BJ (cell line): ENCODE measurements at regions not wholly inside any gene's neighbourhood (a gene's known extent, or its start where the extent isn't known, plus 50 kb on each side); places are given as distances from the start of the nearest gene placed in this dataset.

Source experiments
- CTCF ChIA-PET: fragments of 350-600 bp; formaldehyde crosslinking; extraction: SDS; loops from one replicate; lab custom pipeline; 2021; ENCODE audit warnings: antibody characterized with exemption, inconsistent platforms; lab: Yijun Ruan, JAX
- POLR2A ChIA-PET: fragments of 300-600 bp; sonication (Branson Sonifier 250); formaldehyde crosslinking; extraction: SDS; loops from one replicate; lab custom pipeline; 2021; ENCODE audit warnings: antibody characterized with exemption; lab: Charles Lee
- DNase-seq: peaks from one replicate; pipeline ENCODE4 v3.0.0-alpha.2; 2011; ENCODE audit warnings: low read depth
- H3K27me3 ChIP-seq: 2 replicates; pipeline ENCODE4 v1.6.0; 2011; ENCODE audit warnings: low read length; ENCODE audit not compliant: control insufficient read depth, insufficient read depth
- H3K36me3 ChIP-seq: 2 replicates; pipeline ENCODE4 v1.5.1; 2011; ENCODE audit warnings: low read length; ENCODE audit not compliant: control insufficient read depth, insufficient read depth
- H3K4me3 ChIP-seq: 2 replicates; pipeline ENCODE4 v1.5.1; 2011; ENCODE audit warnings: low read depth, mild to moderate bottlenecking, control low read depth, low read length
- TF ChIP-seq, protein P1 (sequence below): IDR thresholded peaks from 2 replicates; pipeline ENCODE4 v1.5.1; 2011; ENCODE audit warnings: low read depth, mild to moderate bottlenecking, control low read depth, inconsistent platforms, low read length, moderate library complexity; ENCODE audit not compliant: insufficient read depth

DNA sequence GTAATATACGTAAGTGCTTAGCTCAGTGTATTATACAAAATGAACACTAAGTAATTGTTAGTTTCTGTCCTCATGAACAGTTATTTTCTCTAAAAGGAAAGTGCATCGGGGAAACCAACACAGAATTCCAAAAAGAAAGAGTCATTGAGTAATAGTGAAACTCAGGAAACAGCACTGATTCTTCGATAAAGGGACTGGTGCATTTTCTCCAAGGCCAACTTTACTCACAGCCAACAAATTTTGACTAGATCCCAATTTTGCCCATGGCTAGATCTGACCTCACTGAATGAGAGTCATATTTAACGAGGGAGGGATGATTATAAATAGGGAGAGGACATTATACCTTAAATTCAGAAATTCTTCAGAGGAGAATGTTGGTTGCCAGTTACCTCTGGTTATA, 390.9 kb upstream of the NRSN1 start:
- no peaks in the 10 kb centered on the region for H3K36me3 ChIP-seq
- H3K4me3 ChIP-seq: no peak overlapping the region
- no peak for DNase-seq
- TF ChIP-seq, protein P1, sequence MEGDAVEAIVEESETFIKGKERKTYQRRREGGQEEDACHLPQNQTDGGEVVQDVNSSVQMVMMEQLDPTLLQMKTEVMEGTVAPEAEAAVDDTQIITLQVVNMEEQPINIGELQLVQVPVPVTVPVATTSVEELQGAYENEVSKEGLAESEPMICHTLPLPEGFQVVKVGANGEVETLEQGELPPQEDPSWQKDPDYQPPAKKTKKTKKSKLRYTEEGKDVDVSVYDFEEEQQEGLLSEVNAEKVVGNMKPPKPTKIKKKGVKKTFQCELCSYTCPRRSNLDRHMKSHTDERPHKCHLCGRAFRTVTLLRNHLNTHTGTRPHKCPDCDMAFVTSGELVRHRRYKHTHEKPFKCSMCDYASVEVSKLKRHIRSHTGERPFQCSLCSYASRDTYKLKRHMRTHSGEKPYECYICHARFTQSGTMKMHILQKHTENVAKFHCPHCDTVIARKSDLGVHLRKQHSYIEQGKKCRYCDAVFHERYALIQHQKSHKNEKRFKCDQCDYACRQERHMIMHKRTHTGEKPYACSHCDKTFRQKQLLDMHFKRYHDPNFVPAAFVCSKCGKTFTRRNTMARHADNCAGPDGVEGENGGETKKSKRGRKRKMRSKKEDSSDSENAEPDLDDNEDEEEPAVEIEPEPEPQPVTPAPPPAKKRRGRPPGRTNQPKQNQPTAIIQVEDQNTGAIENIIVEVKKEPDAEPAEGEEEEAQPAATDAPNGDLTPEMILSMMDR: no peak
- no peaks in the 10 kb centered on the region for H3K27me3 ChIP-seq
- ChIA-PET POLR2A (no interaction called here), CTCF (interaction anchor here (0.7 kb wide), 1 partner anchor 310 kb away, joined by 3 read pairs; no protein-coding TSS in a partner anchor)

DNA sequence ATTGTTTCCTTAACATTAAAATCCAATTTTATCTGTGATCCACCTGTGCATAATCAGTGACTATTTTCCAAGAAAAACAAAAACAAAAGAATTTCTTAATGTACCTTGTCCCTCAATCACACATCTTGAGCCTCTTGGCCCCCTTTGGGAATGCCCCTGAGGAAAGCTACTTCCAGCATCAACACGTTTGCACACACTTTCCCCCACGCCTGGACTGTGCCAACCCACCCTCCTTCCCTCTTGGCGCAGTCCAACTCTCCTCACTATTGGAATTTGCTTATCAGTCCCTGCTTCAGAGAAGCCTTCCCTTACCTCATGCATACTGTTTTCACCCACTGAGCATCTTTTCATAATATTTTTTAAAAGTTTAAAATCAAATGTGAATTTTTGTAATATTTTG, 389.4 kb upstream of the NRSN1 start:
- Histone ChIP-seq H3K27me3 (no peaks in the 10 kb centered on the region), H3K36me3 (no peaks in the 10 kb centered on the region), H3K4me3 (no peak overlapping the region)
- DNase-seq: no peak
- CTCF ChIA-PET: no interaction called here
- POLR2A ChIA-PET: no interaction called here
- TF ChIP-seq, protein P1: no peak

DNA sequence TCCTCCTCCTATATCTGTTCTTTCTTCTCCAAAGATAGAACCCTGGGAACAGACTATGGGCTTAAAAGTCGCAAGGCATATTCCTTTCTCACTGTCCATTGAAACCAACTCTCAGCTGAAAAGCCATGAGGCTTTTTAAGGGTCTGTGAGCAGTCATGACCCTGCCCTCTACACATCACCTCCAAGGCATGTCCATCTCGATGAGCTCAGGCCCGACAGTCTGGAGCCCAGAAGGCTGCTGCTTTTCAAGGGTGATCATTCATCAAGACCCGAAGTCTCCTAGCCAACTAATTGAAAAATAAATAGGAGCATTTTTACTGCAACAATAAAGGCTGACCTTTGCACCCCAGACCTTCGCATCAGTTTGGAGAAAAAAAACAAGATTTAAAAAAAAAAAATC, 378.8 kb upstream of the NRSN1 start:
- no peaks in the 10 kb centered on the region for H3K27me3 ChIP-seq
- no peak overlapping the region for H3K4me3 ChIP-seq
- H3K36me3 ChIP-seq: no peaks in the 10 kb centered on the region
- no peak for DNase-seq
- TF ChIP-seq, protein P1: no peak
- POLR2A ChIA-PET: no interaction called here
- CTCF ChIA-PET: no interaction called here

DNA sequence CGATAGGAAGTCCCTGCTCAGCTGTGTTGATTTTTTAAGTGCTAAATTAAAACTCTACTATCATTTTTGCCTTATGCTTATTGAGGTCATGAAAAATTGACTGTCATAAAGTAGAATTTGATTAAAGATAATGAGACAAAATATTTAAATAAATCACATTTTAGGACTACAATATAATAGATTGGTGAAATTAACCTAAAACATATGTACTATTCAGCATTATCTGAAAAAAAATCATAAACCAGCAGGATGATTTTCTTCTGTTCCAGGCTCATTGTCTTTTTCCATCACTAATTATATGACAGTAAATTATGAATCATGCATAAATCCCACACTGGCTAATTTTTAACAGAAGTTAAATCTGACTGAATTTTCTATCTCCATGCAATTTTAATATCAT, 373.6 kb upstream of the NRSN1 start:
- no peak for DNase-seq
- ChIA-PET POLR2A (no interaction called here), CTCF (no interaction called here)
- no peak overlapping the region for H3K4me3 ChIP-seq
- TF ChIP-seq, protein P1: no peak
- no peaks in the 10 kb centered on the region for H3K27me3 ChIP-seq
- no peaks in the 10 kb centered on the region for H3K36me3 ChIP-seq

DNA sequence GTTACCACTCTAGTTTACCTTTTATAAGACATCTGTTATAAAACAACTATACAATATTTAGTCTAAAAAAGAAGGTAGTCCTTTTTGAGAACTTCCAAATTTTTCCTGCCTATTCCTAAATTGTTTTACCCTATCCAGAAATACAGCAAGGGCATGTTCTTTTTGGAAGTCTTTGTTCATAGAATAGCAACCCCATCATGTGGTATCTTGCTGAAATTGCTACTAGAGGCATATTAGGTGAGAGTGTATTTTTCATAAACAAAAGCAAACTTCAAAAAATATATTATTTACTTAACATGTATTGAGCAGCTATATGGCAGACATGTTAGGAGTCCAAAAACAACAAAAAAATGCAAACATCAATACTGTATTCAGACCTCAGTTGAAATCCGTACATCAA, 371.8 kb upstream of the NRSN1 start:
- no peak for DNase-seq
- Histone ChIP-seq H3K36me3 (no peaks in the 10 kb centered on the region), H3K4me3 (no peak overlapping the region), H3K27me3 (no peaks in the 10 kb centered on the region)
- TF ChIP-seq, protein P1: no peak
- ChIA-PET CTCF (no interaction called here), POLR2A (no interaction called here)
